ENCODE measurements at regions not wholly inside any gene's neighbourhood (a gene's known extent, or its start where the extent isn't known, plus 50 kb on each side); places are given as distances from the start of the nearest gene placed in this dataset.

DNA sequence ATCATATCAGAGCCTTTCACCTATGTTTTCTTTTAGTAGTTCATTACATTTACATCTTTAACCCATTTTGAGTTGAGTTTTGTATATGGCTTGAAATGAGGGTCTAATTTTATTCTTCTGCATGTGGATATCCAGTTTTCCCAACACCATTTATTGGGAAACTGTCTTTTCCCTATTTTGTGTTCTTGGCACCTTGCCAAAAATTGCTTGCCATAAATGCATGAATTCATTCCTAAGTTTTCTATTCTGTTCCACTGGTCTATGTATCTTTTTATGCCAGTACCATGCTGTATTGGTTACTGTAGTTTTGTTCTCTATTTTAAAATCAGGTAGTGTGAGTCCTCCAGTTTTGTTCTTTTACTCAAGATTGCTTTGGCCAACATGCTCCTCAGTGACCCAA, 144.0 kb upstream of the OBI1 start:
- no peak for TF ChIP-seq SMC3 (IDR thresholded peaks at IDR 0.05; ENCODE audit: low read length)
- TF ChIP-seq, protein P1, sequence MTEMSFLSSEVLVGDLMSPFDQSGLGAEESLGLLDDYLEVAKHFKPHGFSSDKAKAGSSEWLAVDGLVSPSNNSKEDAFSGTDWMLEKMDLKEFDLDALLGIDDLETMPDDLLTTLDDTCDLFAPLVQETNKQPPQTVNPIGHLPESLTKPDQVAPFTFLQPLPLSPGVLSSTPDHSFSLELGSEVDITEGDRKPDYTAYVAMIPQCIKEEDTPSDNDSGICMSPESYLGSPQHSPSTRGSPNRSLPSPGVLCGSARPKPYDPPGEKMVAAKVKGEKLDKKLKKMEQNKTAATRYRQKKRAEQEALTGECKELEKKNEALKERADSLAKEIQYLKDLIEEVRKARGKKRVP (CRISPR knock-in tag; IDR thresholded peaks at IDR 0.05) = no peak
- TF ChIP-seq ZNF549 (CRISPR knock-in tag; IDR thresholded peaks at IDR 0.05) = no peak
- TF ChIP-seq ZNF530 (CRISPR knock-in tag; IDR thresholded peaks at IDR 0.05; ENCODE audit: low read depth) = no peak
- no peak for TF ChIP-seq EZH2 (conservative IDR thresholded peaks at IDR 0.05; ENCODE audit: low read depth, low read length)
- no peak for TF ChIP-seq TEAD3 (CRISPR knock-in tag; optimal IDR thresholded peaks at IDR 0.05; ENCODE audit: borderline replicate concordance)
